Stimulated activated CD8-positive, alpha-beta memory T cell treated with anti-CD3 and anti-CD28 coated beads, Interleukin-2, amount 100 ng/mL, for 48 hours (primary cell): ENCODE measurements at regions not wholly inside any gene's neighbourhood (a gene's known extent, or its start where the extent isn't known, plus 50 kb on each side); places are given as distances from the start of the nearest gene placed in this dataset.

Experiments used
- DNase-seq, 2 donors: peaks; one replicate each; pipeline ENCODE4 v3.0.0-alpha.2; 2020; ENCODE audit warnings: low read depth in 2 of 2

DNA sequence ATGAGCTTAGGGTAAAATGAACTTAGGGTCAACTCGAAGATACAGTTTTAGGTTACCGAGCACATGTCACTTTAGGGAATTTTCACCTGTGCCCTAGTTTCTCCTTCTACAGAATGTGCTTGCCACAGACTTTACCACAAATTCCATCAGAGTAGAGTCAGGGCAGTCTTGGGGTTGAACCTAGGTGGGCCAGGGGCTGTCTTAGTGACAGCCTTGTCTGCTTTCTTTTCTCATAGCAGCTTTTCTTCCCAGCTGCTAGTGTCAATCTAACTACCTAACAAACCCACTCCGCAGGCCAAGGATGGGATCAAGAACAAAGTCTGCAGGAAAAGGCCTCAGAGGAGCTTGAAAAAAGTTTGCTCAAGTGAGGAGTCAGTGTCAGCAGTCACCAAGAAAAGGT is 458.1 kb upstream of the CDH18 start:
- no peak for DNase-seq

DNA sequence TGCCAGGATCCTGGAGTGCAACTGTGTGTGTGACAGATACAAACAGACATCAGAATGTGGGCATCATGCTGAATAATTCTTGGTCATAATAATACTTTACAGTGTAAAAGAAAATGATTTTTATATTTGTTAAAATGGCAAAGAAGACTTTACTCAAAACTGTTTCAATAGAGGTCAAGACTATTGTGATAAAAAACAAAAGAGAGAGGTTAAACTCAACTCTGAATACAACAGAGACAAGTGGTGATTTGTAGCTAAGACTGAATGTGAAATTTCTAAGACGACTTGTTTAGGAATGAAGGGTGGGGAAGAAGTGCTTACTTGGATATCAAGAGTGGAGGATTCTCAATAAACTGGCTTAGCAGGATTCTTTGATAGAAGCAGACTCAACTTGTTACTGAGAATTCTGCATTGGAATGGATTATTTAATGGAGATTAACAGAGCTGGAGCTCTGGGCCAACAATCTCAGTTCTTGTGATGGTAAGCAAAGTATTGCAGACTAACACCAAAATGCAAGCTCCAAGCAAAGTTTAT is 457.4 kb upstream of the CDH18 start:
- DNase-seq, result no peak

DNA sequence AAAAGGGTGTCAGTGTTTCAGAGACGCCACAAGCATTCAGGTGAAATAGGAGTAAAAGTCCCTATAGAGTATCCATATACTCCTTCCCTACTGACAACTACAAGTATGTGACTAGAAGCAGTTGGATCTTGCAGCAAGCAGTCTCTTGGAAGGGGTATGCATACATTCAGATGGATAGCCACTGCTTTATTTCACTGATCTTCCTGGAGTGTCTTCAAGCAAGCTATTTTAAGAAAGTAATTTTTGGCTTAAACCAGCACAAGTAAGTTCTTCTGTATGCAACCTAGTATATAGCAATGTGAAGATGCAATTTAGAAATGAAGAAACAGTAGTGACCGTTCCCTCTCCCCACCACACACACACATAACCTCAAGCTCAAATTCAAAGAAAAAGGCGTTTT is 446.8 kb upstream of the CDH18 start:
- DNase-seq, result no peak

DNA sequence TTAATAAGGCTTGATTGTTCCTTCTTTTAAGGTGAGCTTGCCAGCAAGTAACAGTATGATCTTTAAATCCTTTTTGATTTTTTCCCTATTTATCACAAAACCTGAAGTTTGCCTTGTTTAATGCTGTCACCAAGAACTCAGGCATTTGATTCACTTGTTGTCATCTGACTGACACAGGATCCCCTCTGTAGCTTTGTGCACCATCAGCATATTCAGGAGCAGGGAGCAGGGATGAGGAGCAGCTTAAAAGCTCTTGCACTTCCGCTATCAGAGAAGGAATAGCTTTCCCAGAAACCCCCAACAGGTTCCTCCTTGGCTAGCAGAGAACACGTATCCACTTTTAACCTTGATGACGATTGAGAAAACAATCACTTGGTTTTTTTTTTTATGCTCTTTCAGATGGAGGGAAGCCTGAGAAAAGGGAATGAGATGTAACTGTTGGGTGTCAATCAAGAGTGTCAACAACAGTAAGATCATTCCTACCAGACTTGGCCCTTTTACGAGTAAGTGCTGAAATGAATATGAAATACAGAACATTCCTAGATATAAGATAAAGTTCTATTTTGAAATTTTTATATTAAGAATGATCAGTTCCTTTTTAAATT is 433.1 kb upstream of the CDH18 start:
- DNase-seq, result no peak
